Neural cell (in vitro differentiated cells): ENCODE measurements at regions not wholly inside any gene's neighbourhood (a gene's known extent, or its start where the extent isn't known, plus 50 kb on each side); places are given as distances from the start of the nearest gene placed in this dataset.

Experiments used
- CTCF ChIP-seq: fragments of 450-650 bp; IDR thresholded peaks from 2 replicates; pipeline ENCODE4 v1.5.1; 2014; ENCODE audit warnings: antibody characterized with exemption, mild to moderate bottlenecking, moderate library complexity; ENCODE audit not compliant: poor library complexity, severe bottlenecking
- EP300 ChIP-seq: fragments of 450-650 bp; conservative IDR thresholded peaks from 2 replicates; pipeline ENCODE4 v1.6.1; 2014; ENCODE audit warnings: antibody characterized with exemption, mild to moderate bottlenecking, moderate library complexity; ENCODE audit not compliant: poor library complexity, severe bottlenecking
- EZH2 ChIP-seq: fragments of 200-600, 300-800 bp; shearing (Covaris generic), sonication (generic); IDR thresholded peaks from 2 replicates; pipeline ENCODE4 v1.6.1; 2014; ENCODE audit warnings: antibody characterized with exemption, low read length, borderline replicate concordance, mild to moderate bottlenecking; ENCODE audit not compliant: insufficient read depth, poor library complexity, severe bottlenecking
- POLR2AphosphoS5 ChIP-seq: IDR thresholded peaks from 2 replicates; pipeline ENCODE4 v1.6.1; 2012
- RAD21 ChIP-seq: fragments of 450-650 bp; conservative IDR thresholded peaks from 2 replicates; pipeline ENCODE4 v1.6.1; 2014; ENCODE audit warnings: antibody characterized with exemption, mild to moderate bottlenecking, moderate library complexity
- SMC3 ChIP-seq: fragments of 450-650 bp; conservative IDR thresholded peaks from 2 replicates; pipeline ENCODE4 v1.6.1; 2014; ENCODE audit warnings: antibody characterized with exemption, mild to moderate bottlenecking, moderate library complexity; ENCODE audit not compliant: poor library complexity
- TAF1 ChIP-seq: IDR thresholded peaks from 2 replicates; pipeline ENCODE4 v1.6.1; 2012; ENCODE audit warnings: low read depth
- TF ChIP-seq, protein P1 (sequence below): IDR thresholded peaks from 2 replicates; pipeline ENCODE4 v1.6.1; 2012; ENCODE audit warnings: borderline replicate concordance

DNA sequence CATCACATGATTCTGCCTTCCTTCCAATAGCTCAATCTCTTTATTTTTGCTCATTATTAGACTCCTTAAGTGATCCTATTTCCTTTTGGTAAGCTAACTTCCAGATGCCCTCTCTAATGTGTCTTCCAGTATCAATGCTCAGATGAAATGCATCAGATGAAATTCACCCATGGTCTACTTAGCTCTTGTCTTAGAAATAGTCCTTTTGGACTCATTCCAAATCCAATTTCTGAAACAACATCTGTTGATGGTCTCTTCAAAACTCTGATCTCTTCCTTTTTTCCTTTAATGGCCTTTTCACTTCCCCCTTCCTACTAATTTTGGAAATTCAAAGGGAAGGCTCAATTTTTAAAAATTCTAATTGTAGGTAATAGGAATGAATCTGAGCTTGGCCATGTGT is 81.1 kb upstream of the GREM2 start:
- TF ChIP-seq SMC3 (no peak), CTCF (no peak), POLR2AphosphoS5 (no peak), EP300 (no peak), TAF1 (no peak), RAD21 (no peak), EZH2 (no peak)
- TF ChIP-seq, protein P1, sequence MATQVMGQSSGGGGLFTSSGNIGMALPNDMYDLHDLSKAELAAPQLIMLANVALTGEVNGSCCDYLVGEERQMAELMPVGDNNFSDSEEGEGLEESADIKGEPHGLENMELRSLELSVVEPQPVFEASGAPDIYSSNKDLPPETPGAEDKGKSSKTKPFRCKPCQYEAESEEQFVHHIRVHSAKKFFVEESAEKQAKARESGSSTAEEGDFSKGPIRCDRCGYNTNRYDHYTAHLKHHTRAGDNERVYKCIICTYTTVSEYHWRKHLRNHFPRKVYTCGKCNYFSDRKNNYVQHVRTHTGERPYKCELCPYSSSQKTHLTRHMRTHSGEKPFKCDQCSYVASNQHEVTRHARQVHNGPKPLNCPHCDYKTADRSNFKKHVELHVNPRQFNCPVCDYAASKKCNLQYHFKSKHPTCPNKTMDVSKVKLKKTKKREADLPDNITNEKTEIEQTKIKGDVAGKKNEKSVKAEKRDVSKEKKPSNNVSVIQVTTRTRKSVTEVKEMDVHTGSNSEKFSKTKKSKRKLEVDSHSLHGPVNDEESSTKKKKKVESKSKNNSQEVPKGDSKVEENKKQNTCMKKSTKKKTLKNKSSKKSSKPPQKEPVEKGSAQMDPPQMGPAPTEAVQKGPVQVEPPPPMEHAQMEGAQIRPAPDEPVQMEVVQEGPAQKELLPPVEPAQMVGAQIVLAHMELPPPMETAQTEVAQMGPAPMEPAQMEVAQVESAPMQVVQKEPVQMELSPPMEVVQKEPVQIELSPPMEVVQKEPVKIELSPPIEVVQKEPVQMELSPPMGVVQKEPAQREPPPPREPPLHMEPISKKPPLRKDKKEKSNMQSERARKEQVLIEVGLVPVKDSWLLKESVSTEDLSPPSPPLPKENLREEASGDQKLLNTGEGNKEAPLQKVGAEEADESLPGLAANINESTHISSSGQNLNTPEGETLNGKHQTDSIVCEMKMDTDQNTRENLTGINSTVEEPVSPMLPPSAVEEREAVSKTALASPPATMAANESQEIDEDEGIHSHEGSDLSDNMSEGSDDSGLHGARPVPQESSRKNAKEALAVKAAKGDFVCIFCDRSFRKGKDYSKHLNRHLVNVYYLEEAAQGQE, result no peak
